ENCODE measurements at regions not wholly inside any gene's neighbourhood (a gene's known extent, or its start where the extent isn't known, plus 50 kb on each side); places are given as distances from the start of the nearest gene placed in this dataset.

DNA sequence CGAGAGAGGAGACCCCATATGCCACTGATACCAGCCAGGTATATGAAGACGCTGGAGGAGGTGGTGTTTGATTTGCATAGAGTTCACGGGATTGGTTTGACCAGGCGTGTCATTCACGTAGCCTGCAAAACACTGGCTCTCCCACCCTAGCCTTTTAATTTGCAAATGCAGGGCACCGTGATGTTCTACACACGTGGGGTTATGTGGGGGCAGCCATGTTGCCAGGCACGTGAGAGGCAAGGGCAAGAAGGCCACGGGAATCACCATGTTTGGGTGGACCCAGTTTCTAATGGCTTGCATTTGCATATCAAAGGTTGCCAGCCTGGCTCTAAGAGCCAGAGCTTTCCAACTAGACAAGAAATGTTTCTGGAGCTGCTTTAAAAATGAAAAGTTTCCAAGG is 117.2 kb upstream of the LYZL1 start:
- intact Hi-C loops (cut with micrococcal nuclease; ENCODE audit: unreplicated experiment) (no loop called here), in situ Hi-C loops (cut with MboI) (no loop called here)

More for the DNA sequence above, 117.2 kb upstream of the LYZL1 start:
- DNase-seq (ENCODE audit: low read depth, low spot score) (no peak), FAIRE-seq (no peak), ATAC-seq (no peak)
- ChIA-PET RAD21 (ENCODE audit: unreplicated experiment) (no interaction called here), SMC1A (ENCODE audit: uncharacterized antibody, unreplicated experiment) (interaction anchor here (0.8 kb wide), 1 partner anchor 11 kb away, joined by 3 read pairs; no protein-coding TSS in a partner anchor), CTCF (no interaction called here), POLR2A (no interaction called here)
- no peaks in the 10 kb centered on the region for H4K20me1 ChIP-seq (ENCODE audit: control insufficient read depth, insufficient read depth)
- no peak overlapping the region for H2AFZ ChIP-seq (ENCODE audit: control insufficient read depth, low read depth, low read length)
- no peak overlapping the region for H3K9ac ChIP-seq (ENCODE audit: control insufficient read depth, insufficient read depth, low read length)
- H3K4me3 ChIP-seq, result no peak overlapping the region
- WGBS (ENCODE audit: insufficient coverage, insufficient replicate concordance, low lambda C conversion rate, missing lambda C conversion rate), result 21% methylated on average over 9 of the region's 9 CpGs
- no peaks in the 10 kb centered on the region for H3K9me3 ChIP-seq (replicated peaks; ENCODE audit: control insufficient read depth, insufficient read depth, low read length)
- H3K4me1 ChIP-seq (ENCODE audit: control insufficient read depth, insufficient read depth, low read length), result no peaks in the 10 kb centered on the region
- no peaks in the 10 kb centered on the region for H3K79me2 ChIP-seq (ENCODE audit: control insufficient read depth, insufficient read depth, low read length)
- TF ChIP-seq EP300 (IDR thresholded peaks at IDR 0.05; ENCODE audit: borderline replicate concordance in 1 of 2, control insufficient read depth in 1 of 2, low read depth in 2 of 2, low read length in 2 of 2) (no peak), GABPA (IDR thresholded peaks at IDR 0.05; ENCODE audit: low read depth) (no peak), KAT2A (conservative IDR thresholded peaks at IDR 0.05; ENCODE audit: control insufficient read depth, low read depth, low read length) (no peak), MYC (IDR thresholded peaks at IDR 0.05; ENCODE audit: insufficient read depth, insufficient read length, insufficient replicate concordance, low read length, severe bottlenecking) (no peak), FOXM1 (IDR thresholded peaks at IDR 0.05; ENCODE audit: low read depth, low read length) (no peak), ZNF24 (IDR thresholded peaks at IDR 0.05) (no peak), SRF (IDR thresholded peaks at IDR 0.05; ENCODE audit: low read depth in 2 of 2, low read length in 2 of 2) (no peak), YY1 (IDR thresholded peaks at IDR 0.05; ENCODE audit: low read depth, low read length) (no peak), SMAD5 (IDR thresholded peaks at IDR 0.05; ENCODE audit: low read depth) (no peak), MEF2A (IDR thresholded peaks at IDR 0.05; ENCODE audit: insufficient read depth, low read depth, low read length) (no peak)
- TF ChIP-seq, protein P1, sequence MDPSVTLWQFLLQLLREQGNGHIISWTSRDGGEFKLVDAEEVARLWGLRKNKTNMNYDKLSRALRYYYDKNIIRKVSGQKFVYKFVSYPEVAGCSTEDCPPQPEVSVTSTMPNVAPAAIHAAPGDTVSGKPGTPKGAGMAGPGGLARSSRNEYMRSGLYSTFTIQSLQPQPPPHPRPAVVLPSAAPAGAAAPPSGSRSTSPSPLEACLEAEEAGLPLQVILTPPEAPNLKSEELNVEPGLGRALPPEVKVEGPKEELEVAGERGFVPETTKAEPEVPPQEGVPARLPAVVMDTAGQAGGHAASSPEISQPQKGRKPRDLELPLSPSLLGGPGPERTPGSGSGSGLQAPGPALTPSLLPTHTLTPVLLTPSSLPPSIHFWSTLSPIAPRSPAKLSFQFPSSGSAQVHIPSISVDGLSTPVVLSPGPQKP (IDR thresholded peaks at IDR 0.05; ENCODE audit: low read depth, low read length), result no peak
- TF ChIP-seq, protein P2, sequence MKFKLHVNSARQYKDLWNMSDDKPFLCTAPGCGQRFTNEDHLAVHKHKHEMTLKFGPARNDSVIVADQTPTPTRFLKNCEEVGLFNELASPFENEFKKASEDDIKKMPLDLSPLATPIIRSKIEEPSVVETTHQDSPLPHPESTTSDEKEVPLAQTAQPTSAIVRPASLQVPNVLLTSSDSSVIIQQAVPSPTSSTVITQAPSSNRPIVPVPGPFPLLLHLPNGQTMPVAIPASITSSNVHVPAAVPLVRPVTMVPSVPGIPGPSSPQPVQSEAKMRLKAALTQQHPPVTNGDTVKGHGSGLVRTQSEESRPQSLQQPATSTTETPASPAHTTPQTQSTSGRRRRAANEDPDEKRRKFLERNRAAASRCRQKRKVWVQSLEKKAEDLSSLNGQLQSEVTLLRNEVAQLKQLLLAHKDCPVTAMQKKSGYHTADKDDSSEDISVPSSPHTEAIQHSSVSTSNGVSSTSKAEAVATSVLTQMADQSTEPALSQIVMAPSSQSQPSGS (IDR thresholded peaks at IDR 0.05; ENCODE audit: low read length), result no peak
- no peaks in the 10 kb centered on the region for H3K27me3 ChIP-seq (replicated peaks in 1 of 2; ENCODE audit: control insufficient read depth in 2 of 2, insufficient read depth in 2 of 2, low read length in 1 of 2)
- no peaks in the 10 kb centered on the region for H3K36me3 ChIP-seq (ENCODE audit: control insufficient read depth in 2 of 2, insufficient read depth in 2 of 2, low read length in 1 of 2)
- H3K4me2 ChIP-seq (ENCODE audit: control insufficient read depth, insufficient read depth), result no peak overlapping the region
- H3K27ac ChIP-seq (ENCODE audit: control insufficient read depth, insufficient read depth), result no peak overlapping the region
- BruUV-seq (replicated peaks), result no TSS peak

Measured in GM12878 (cell line).